GM12872 (cell line): ENCODE measurements at regions not wholly inside any gene's neighbourhood (a gene's known extent, or its start where the extent isn't known, plus 50 kb on each side); places are given as distances from the start of the nearest gene placed in this dataset.

Experiments used
- CTCF ChIP-seq: IDR thresholded peaks from 3 replicates; pipeline ENCODE4 v1.5.1; 2011; ENCODE audit warnings: low read depth, mild to moderate bottlenecking, low read length, moderate library complexity; ENCODE audit not compliant: insufficient read depth

- TF ChIP-seq CTCF = no peak
These were observed 588.2 kb downstream of the INHBA start for GRCh38 chr7:41114691-41115090.

- no peak for TF ChIP-seq CTCF
These were observed 588.8 kb downstream of the INHBA start for GRCh38 chr7:41114131-41114530.

- TF ChIP-seq CTCF = no peak
These were observed 589.2 kb downstream of the INHBA start for GRCh38 chr7:41113719-41114118.

GRCh38 chr7:41110186-41110585, 592.7 kb downstream of the INHBA start:
- no peak for TF ChIP-seq CTCF

- TF ChIP-seq CTCF = no peak
These were observed 594.1 kb downstream of the INHBA start for GRCh38 chr7:41108821-41109220.

- no peak for TF ChIP-seq CTCF
These were observed 594.9 kb downstream of the INHBA start for GRCh38 chr7:41107938-41108448.

- no peak for TF ChIP-seq CTCF
These were observed 595.5 kb downstream of the INHBA start for GRCh38 chr7:41107330-41107937.
